HEK293 (cell line): ENCODE measurements at regions not wholly inside any gene's neighbourhood (a gene's known extent, or its start where the extent isn't known, plus 50 kb on each side); places are given as distances from the start of the nearest gene placed in this dataset.

ENCODE experiments used
- FEZF1 ChIP-seq: fragments of 450-650 bp; formaldehyde crosslinking; IDR thresholded peaks from 2 replicates; pipeline ENCODE4 v1.5.1; 2016; ENCODE audit warnings: missing biosample characterization, missing genetic modification characterization
- GLI4 ChIP-seq: fragments of 450-650 bp; formaldehyde crosslinking; IDR thresholded peaks from 2 replicates; pipeline ENCODE4 v1.5.1; 2016; ENCODE audit warnings: missing biosample characterization, missing genetic modification characterization
- SP2 ChIP-seq: fragments of 450-650 bp; formaldehyde crosslinking; IDR thresholded peaks from 2 replicates; pipeline ENCODE4 v1.5.1; 2016; ENCODE audit warnings: missing biosample characterization, missing genetic modification characterization
- TRIM28 ChIP-seq: IDR thresholded peaks from 2 replicates; pipeline ENCODE4 v1.6.1; 2011; ENCODE audit warnings: low read length, control low read depth, borderline replicate concordance
- WT1 ChIP-seq: fragments of 450-650 bp; formaldehyde crosslinking; IDR thresholded peaks from 2 replicates; pipeline ENCODE4 v1.5.1; 2016; ENCODE audit warnings: missing biosample characterization, missing genetic modification characterization
- ZIC2 ChIP-seq: fragments of 450-650 bp; formaldehyde crosslinking; IDR thresholded peaks from 2 replicates; pipeline ENCODE4 v1.5.1; 2016; ENCODE audit warnings: missing biosample characterization, missing genetic modification characterization
- ZNF10 ChIP-seq: fragments of 450-650 bp; formaldehyde crosslinking; IDR thresholded peaks from 2 replicates; pipeline ENCODE4 v1.5.1; 2017; ENCODE audit warnings: missing biosample characterization, missing genetic modification characterization
- ZNF148 ChIP-seq: fragments of 450-650 bp; formaldehyde crosslinking; IDR thresholded peaks from 2 replicates; pipeline ENCODE4 v1.5.0; 2017; ENCODE audit warnings: missing biosample characterization, missing genetic modification characterization, borderline replicate concordance
- ZNF169 ChIP-seq: fragments of 450-650 bp; formaldehyde crosslinking; IDR thresholded peaks from 2 replicates; pipeline ENCODE4 v1.5.1; 2016; ENCODE audit warnings: missing biosample characterization, missing genetic modification characterization
- ZNF175 ChIP-seq: fragments of 450-650 bp; formaldehyde crosslinking; IDR thresholded peaks from 2 replicates; pipeline ENCODE4 v1.5.1; 2016; ENCODE audit warnings: missing biosample characterization, missing genetic modification characterization
- ZNF214 ChIP-seq: fragments of 450-650 bp; formaldehyde crosslinking; IDR thresholded peaks from 2 replicates; pipeline ENCODE4 v1.5.1; 2017; ENCODE audit warnings: missing biosample characterization, mild to moderate bottlenecking, missing genetic modification characterization, borderline replicate concordance
- ZNF324 ChIP-seq: fragments of 450-650 bp; formaldehyde crosslinking; IDR thresholded peaks from 2 replicates; pipeline ENCODE4 v1.5.1; 2016; ENCODE audit warnings: missing biosample characterization, missing genetic modification characterization
- ZNF785 ChIP-seq: fragments of 450-650 bp; formaldehyde crosslinking; IDR thresholded peaks from 2 replicates; pipeline ENCODE4 v1.5.1; 2016; ENCODE audit warnings: missing biosample characterization, missing genetic modification characterization
- ZSCAN18 ChIP-seq: fragments of 450-650 bp; formaldehyde crosslinking; IDR thresholded peaks from 2 replicates; pipeline ENCODE4 v1.5.1; 2016; ENCODE audit warnings: missing biosample characterization, missing genetic modification characterization
- TF ChIP-seq, protein P1 (sequence below): fragments of 450-650 bp; formaldehyde crosslinking; IDR thresholded peaks from 2 replicates; pipeline ENCODE4 v1.5.1; 2017; ENCODE audit warnings: missing biosample characterization, missing genetic modification characterization
- TF ChIP-seq, protein P2 (sequence below): sonication (generic); formaldehyde crosslinking; IDR thresholded peaks from 2 replicates; pipeline ENCODE4 v1.8.1; 2022; ENCODE audit warnings: mild to moderate bottlenecking, moderate library complexity, missing genetic modification reagents
- TF ChIP-seq, protein P3 (sequence below): fragments of 450-650 bp; formaldehyde crosslinking; conservative IDR thresholded peaks from 2 replicates; pipeline ENCODE4 v1.5.1; 2016; ENCODE audit warnings: low read depth, missing biosample characterization, missing genetic modification characterization
- TF ChIP-seq, protein P4 (sequence below): fragments of 450-650 bp; formaldehyde crosslinking; IDR thresholded peaks from 2 replicates; pipeline ENCODE4 v1.5.1; 2016; ENCODE audit warnings: missing biosample characterization, missing genetic modification characterization, borderline replicate concordance

GRCh38 chr15:58331913-58332675 is 99.7 kb upstream of the LIPC start (continued):
- TF ChIP-seq WT1 (tag by site-specific recombination) (peak; percentile 85; the same call in 1 of the 2 replicates), ZNF214 (tag by site-specific recombination) (no peak), ZNF148 (tag by site-specific recombination) (no peak), SP2 (tag by site-specific recombination) (peak; percentile 91), ZIC2 (tag by site-specific recombination) (peak; percentile 91), ZNF324 (tag by site-specific recombination) (peak; percentile 97), FEZF1 (tag by site-specific recombination) (peak; percentile 92), GLI4 (tag by site-specific recombination) (0 out of 2 replicates have a peak, but pooled peaks have one; percentile 28), ZNF785 (tag by site-specific recombination) (no peak), ZNF175 (tag by site-specific recombination) (no peak), ZNF10 (peak; percentile 88), ZSCAN18 (tag by site-specific recombination) (peak; percentile 78; the same call in 1 of the 2 replicates), TRIM28 (peak; percentile 72; the same call in 1 of the 2 replicates), ZNF169 (tag by site-specific recombination) (no peak)
- TF ChIP-seq, protein P1, sequence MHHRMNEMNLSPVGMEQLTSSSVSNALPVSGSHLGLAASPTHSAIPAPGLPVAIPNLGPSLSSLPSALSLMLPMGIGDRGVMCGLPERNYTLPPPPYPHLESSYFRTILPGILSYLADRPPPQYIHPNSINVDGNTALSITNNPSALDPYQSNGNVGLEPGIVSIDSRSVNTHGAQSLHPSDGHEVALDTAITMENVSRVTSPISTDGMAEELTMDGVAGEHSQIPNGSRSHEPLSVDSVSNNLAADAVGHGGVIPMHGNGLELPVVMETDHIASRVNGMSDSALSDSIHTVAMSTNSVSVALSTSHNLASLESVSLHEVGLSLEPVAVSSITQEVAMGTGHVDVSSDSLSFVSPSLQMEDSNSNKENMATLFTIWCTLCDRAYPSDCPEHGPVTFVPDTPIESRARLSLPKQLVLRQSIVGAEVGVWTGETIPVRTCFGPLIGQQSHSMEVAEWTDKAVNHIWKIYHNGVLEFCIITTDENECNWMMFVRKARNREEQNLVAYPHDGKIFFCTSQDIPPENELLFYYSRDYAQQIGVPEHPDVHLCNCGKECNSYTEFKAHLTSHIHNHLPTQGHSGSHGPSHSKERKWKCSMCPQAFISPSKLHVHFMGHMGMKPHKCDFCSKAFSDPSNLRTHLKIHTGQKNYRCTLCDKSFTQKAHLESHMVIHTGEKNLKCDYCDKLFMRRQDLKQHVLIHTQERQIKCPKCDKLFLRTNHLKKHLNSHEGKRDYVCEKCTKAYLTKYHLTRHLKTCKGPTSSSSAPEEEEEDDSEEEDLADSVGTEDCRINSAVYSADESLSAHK = peak; percentile 88
- TF ChIP-seq, protein P2, sequence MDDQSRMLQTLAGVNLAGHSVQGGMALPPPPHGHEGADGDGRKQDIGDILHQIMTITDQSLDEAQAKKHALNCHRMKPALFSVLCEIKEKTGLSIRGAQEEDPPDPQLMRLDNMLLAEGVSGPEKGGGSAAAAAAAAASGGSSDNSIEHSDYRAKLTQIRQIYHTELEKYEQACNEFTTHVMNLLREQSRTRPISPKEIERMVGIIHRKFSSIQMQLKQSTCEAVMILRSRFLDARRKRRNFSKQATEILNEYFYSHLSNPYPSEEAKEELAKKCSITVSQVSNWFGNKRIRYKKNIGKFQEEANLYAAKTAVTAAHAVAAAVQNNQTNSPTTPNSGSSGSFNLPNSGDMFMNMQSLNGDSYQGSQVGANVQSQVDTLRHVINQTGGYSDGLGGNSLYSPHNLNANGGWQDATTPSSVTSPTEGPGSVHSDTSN = no peak
- TF ChIP-seq, protein P3, sequence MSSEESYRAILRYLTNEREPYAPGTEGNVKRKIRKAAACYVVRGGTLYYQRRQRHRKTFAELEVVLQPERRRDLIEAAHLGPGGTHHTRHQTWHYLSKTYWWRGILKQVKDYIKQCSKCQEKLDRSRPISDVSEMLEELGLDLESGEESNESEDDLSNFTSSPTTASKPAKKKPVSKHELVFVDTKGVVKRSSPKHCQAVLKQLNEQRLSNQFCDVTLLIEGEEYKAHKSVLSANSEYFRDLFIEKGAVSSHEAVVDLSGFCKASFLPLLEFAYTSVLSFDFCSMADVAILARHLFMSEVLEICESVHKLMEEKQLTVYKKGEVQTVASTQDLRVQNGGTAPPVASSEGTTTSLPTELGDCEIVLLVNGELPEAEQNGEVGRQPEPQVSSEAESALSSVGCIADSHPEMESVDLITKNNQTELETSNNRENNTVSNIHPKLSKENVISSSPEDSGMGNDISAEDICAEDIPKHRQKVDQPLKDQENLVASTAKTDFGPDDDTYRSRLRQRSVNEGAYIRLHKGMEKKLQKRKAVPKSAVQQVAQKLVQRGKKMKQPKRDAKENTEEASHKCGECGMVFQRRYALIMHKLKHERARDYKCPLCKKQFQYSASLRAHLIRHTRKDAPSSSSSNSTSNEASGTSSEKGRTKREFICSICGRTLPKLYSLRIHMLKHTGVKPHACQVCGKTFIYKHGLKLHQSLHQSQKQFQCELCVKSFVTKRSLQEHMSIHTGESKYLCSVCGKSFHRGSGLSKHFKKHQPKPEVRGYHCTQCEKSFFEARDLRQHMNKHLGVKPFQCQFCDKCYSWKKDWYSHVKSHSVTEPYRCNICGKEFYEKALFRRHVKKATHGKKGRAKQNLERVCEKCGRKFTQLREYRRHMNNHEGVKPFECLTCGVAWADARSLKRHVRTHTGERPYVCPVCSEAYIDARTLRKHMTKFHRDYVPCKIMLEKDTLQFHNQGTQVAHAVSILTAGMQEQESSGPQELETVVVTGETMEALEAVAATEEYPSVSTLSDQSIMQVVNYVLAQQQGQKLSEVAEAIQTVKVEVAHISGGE (tag by site-specific recombination) = no peak
- TF ChIP-seq, protein P4, sequence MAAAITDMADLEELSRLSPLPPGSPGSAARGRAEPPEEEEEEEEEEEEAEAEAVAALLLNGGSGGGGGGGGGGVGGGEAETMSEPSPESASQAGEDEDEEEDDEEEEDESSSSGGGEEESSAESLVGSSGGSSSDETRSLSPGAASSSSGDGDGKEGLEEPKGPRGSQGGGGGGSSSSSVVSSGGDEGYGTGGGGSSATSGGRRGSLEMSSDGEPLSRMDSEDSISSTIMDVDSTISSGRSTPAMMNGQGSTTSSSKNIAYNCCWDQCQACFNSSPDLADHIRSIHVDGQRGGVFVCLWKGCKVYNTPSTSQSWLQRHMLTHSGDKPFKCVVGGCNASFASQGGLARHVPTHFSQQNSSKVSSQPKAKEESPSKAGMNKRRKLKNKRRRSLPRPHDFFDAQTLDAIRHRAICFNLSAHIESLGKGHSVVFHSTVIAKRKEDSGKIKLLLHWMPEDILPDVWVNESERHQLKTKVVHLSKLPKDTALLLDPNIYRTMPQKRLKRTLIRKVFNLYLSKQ (tag by site-specific recombination) = no peak
